ENCODE measurements at regions not wholly inside any gene's neighbourhood (a gene's known extent, or its start where the extent isn't known, plus 50 kb on each side); places are given as distances from the start of the nearest gene placed in this dataset.

DNA sequence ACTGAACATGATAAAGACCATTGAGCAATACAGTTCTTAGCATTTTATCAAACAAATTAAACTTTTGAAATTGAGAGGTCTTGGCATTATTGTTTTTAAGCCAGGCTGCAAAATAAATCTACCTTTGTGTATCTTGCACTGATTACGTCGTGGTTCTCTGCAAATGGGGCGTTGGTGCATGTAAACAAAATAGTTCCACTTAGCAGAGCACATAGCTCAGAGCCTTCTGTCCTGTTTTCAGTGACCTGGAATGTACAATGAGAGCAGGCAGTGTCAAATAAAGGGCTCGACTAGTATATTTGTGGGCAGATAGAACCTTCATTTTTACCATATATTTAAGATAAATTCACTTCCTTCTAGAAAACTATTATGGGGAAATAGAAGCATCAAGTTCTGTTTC, 333.9 kb upstream of the SMIM30 start:
- 80% methylated on average over 4 of the region's 4 CpGs for WGBS
- intact Hi-C loops (cut with DNase I): no loop called here
- Histone ChIP-seq H3K36me3 (no peaks in the 10 kb centered on the region), H3K4me1 (no peaks in the 10 kb centered on the region), H3K27ac (replicated peaks in 1 of 4) (no peak overlapping the region), H3K9me3 (no peaks in the 10 kb centered on the region), H3K4me3 (no peak overlapping the region), H3K27me3 (no peaks in the 10 kb centered on the region)
- TF ChIP-seq, protein P1, sequence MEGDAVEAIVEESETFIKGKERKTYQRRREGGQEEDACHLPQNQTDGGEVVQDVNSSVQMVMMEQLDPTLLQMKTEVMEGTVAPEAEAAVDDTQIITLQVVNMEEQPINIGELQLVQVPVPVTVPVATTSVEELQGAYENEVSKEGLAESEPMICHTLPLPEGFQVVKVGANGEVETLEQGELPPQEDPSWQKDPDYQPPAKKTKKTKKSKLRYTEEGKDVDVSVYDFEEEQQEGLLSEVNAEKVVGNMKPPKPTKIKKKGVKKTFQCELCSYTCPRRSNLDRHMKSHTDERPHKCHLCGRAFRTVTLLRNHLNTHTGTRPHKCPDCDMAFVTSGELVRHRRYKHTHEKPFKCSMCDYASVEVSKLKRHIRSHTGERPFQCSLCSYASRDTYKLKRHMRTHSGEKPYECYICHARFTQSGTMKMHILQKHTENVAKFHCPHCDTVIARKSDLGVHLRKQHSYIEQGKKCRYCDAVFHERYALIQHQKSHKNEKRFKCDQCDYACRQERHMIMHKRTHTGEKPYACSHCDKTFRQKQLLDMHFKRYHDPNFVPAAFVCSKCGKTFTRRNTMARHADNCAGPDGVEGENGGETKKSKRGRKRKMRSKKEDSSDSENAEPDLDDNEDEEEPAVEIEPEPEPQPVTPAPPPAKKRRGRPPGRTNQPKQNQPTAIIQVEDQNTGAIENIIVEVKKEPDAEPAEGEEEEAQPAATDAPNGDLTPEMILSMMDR (IDR thresholded peaks at IDR 0.05): no peak
- no peak for TF ChIP-seq POLR2AphosphoS5 (IDR thresholded peaks at IDR 0.05)
- no peak for TF ChIP-seq POLR2A (IDR thresholded peaks at IDR 0.05; ENCODE audit: low read depth)
- no peak for TF ChIP-seq EP300 (IDR thresholded peaks at IDR 0.05)
- DNase-seq (ENCODE audit: extremely low spot score): no peak

- no peaks in the 10 kb centered on the region for H3K4me1 ChIP-seq
- H3K9me3 ChIP-seq: no peaks in the 10 kb centered on the region
- no peaks in the 10 kb centered on the region for H3K27me3 ChIP-seq
- WGBS: 87% methylated on average over 2 of the region's 2 CpGs
- intact Hi-C loops (cut with DNase I): no loop called here
- H3K36me3 ChIP-seq: no peaks in the 10 kb centered on the region
- H3K4me3 ChIP-seq: no peak overlapping the region
- TF ChIP-seq POLR2AphosphoS5 (IDR thresholded peaks at IDR 0.05) (no peak), POLR2A (IDR thresholded peaks at IDR 0.05; ENCODE audit: low read depth) (no peak), EP300 (IDR thresholded peaks at IDR 0.05) (no peak)
- TF ChIP-seq, protein P1 (IDR thresholded peaks at IDR 0.05): no peak
- no peak overlapping the region for H3K27ac ChIP-seq (replicated peaks in 1 of 4)
- no peak for DNase-seq (ENCODE audit: extremely low spot score)
Observed at GRCh38 chr7:113446791-113447190, 328.4 kb upstream of the SMIM30 start.

DNA sequence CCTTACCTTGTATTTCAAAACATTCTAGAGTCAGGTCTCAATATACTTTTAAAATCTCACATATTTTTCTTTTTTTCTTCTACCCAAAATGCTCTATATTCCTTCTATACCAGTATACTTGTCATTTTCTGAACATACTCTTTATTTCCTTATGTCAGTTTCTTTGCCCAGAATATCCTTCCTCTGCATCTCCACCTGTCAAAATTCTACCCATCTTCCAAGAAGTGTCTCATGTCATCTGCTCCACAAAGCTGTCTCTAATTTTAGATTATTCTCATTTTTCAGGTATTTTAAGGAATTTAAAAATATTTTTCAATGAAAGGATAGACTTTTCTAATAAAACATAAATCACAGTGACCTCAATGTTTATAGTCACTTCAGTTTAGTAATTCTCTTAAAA, 328.0 kb upstream of the SMIM30 start:
- Histone ChIP-seq H3K36me3 (no peaks in the 10 kb centered on the region), H3K27me3 (no peaks in the 10 kb centered on the region), H3K9me3 (no peaks in the 10 kb centered on the region), H3K27ac (replicated peaks in 1 of 4) (no peak overlapping the region), H3K4me1 (no peaks in the 10 kb centered on the region), H3K4me3 (no peak overlapping the region)
- TF ChIP-seq, protein P1 (IDR thresholded peaks at IDR 0.05): no peak
- TF ChIP-seq POLR2A (IDR thresholded peaks at IDR 0.05; ENCODE audit: low read depth) (no peak), EP300 (IDR thresholded peaks at IDR 0.05) (no peak), POLR2AphosphoS5 (IDR thresholded peaks at IDR 0.05) (no peak)
- intact Hi-C loops (cut with DNase I): no loop called here
- no peak for DNase-seq (ENCODE audit: extremely low spot score)

GRCh38 chr7:113444261-113444660, 325.9 kb upstream of the SMIM30 start:
- no peaks in the 10 kb centered on the region for H3K27me3 ChIP-seq
- H3K27ac ChIP-seq (replicated peaks in 1 of 4): no peak overlapping the region
- intact Hi-C loops (cut with DNase I): no loop called here
- H3K4me1 ChIP-seq: no peaks in the 10 kb centered on the region
- H3K36me3 ChIP-seq: no peaks in the 10 kb centered on the region
- H3K4me3 ChIP-seq: no peak overlapping the region
- H3K9me3 ChIP-seq: no peaks in the 10 kb centered on the region
- TF ChIP-seq POLR2AphosphoS5 (IDR thresholded peaks at IDR 0.05): no peak
- no peak for DNase-seq (ENCODE audit: extremely low spot score)

GRCh38 chr7:113440173-113440572, 321.8 kb upstream of the SMIM30 start:
- 43% methylated on average over 2 of the region's 2 CpGs for WGBS
- H3K27ac ChIP-seq (replicated peaks in 1 of 4): no peak overlapping the region
- no peaks in the 10 kb centered on the region for H3K9me3 ChIP-seq
- H3K4me3 ChIP-seq: no peak overlapping the region
- no peak for TF ChIP-seq EP300 (IDR thresholded peaks at IDR 0.05)
- no peak for TF ChIP-seq POLR2A (IDR thresholded peaks at IDR 0.05; ENCODE audit: low read depth)
- no peaks in the 10 kb centered on the region for H3K4me1 ChIP-seq
- intact Hi-C loops (cut with DNase I): no loop called here
- DNase-seq (ENCODE audit: extremely low spot score): no peak
- H3K36me3 ChIP-seq: no peaks in the 10 kb centered on the region
- H3K27me3 ChIP-seq: no peaks in the 10 kb centered on the region

GRCh38 chr7:113431406-113431805, 313.1 kb upstream of the SMIM30 start:
- intact Hi-C loops (cut with DNase I): no loop called here
- no peak overlapping the region for H3K4me3 ChIP-seq
- H3K27ac ChIP-seq (replicated peaks in 1 of 4): no peak overlapping the region
- no peaks in the 10 kb centered on the region for H3K27me3 ChIP-seq
- no peaks in the 10 kb centered on the region for H3K9me3 ChIP-seq
- 88% methylated on average over 4 of the region's 4 CpGs for WGBS
- TF ChIP-seq EP300 (IDR thresholded peaks at IDR 0.05) (no peak), POLR2AphosphoS5 (IDR thresholded peaks at IDR 0.05) (no peak)
- TF ChIP-seq, protein P1 (IDR thresholded peaks at IDR 0.05): no peak
- no peak for DNase-seq (ENCODE audit: extremely low spot score)
- H3K4me1 ChIP-seq: no peaks in the 10 kb centered on the region
- H3K36me3 ChIP-seq: no peaks in the 10 kb centered on the region

Data from esophagus muscularis mucosa (tissue), 4 donors.